Stimulated activated CD8-positive, alpha-beta memory T cell treated with anti-CD3 and anti-CD28 coated beads, Interleukin-4, amount 100 ng/mL, for 4 hours (primary cell): ENCODE measurements at regions not wholly inside any gene's neighbourhood (a gene's known extent, or its start where the extent isn't known, plus 50 kb on each side); places are given as distances from the start of the nearest gene placed in this dataset.

Experiments
- DNase-seq, 2 donors: peaks; one replicate each; pipeline ENCODE4 v3.0.0-alpha.2; 2020; ENCODE audit warnings: low read depth in 2 of 2, low spot score in 1 of 2

GRCh38 chr5:15447209-15447608 lies 52.8 kb upstream of the FBXL7 start:
- DNase-seq: no peak

- no peak for DNase-seq
Observed at GRCh38 chr5:15446552-15446951, 53.4 kb upstream of the FBXL7 start.

GRCh38 chr5:15442193-15442570 lies 57.8 kb upstream of the FBXL7 start:
- DNase-seq: no peak

GRCh38 chr5:15441433-15442192 lies 58.4 kb upstream of the FBXL7 start:
- DNase-seq: no peak

GRCh38 chr5:15440434-15440833 lies 59.5 kb upstream of the FBXL7 start:
- no peak for DNase-seq

- DNase-seq: no peak
Observed at GRCh38 chr5:15439801-15440200, 60.2 kb upstream of the FBXL7 start.

- no peak for DNase-seq
Observed at GRCh38 chr5:15433709-15434108, 66.3 kb upstream of the FBXL7 start.

- no peak for DNase-seq
Observed at GRCh38 chr5:15431923-15432322, 68.1 kb upstream of the FBXL7 start.

- no peak for DNase-seq
Observed at GRCh38 chr5:15425766-15426165, 74.2 kb upstream of the FBXL7 start.

- no peak for DNase-seq
Observed at GRCh38 chr5:15424769-15425168, 75.2 kb upstream of the FBXL7 start.

GRCh38 chr5:15421921-15422412 lies 78.0 kb upstream of the FBXL7 start:
- DNase-seq: no peak

- DNase-seq: no peak
Observed at GRCh38 chr5:15421381-15421780, 78.6 kb upstream of the FBXL7 start.

GRCh38 chr5:15420201-15420600 lies 79.8 kb upstream of the FBXL7 start:
- no peak for DNase-seq

- DNase-seq: no peak
Observed at GRCh38 chr5:15417156-15417555, 82.8 kb upstream of the FBXL7 start.

GRCh38 chr5:15406478-15406877 lies 93.5 kb upstream of the FBXL7 start:
- no peak for DNase-seq

- DNase-seq: no peak
Observed at GRCh38 chr5:15393146-15393545, 106.8 kb upstream of the FBXL7 start.

GRCh38 chr5:15391704-15392397 lies 108.1 kb upstream of the FBXL7 start:
- no peak for DNase-seq

GRCh38 chr5:15388866-15389265 lies 111.1 kb upstream of the FBXL7 start:
- no peak for DNase-seq

GRCh38 chr5:15387931-15388524 lies 112.0 kb upstream of the FBXL7 start:
- DNase-seq: no peak

- no peak for DNase-seq
Observed at GRCh38 chr5:15386122-15386521, 113.9 kb upstream of the FBXL7 start.

GRCh38 chr5:15385553-15385952 lies 114.4 kb upstream of the FBXL7 start:
- DNase-seq: no peak

- no peak for DNase-seq
Observed at GRCh38 chr5:15385037-15385436, 114.9 kb upstream of the FBXL7 start.
